ENCODE measurements at regions not wholly inside any gene's neighbourhood (a gene's known extent, or its start where the extent isn't known, plus 50 kb on each side); places are given as distances from the start of the nearest gene placed in this dataset.

- TF ChIP-seq CTCF (IDR thresholded peaks at IDR 0.05): no peak
- TF ChIP-seq TCF12 (IDR thresholded peaks at IDR 0.05): no peak
- no peak for TF ChIP-seq REST (IDR thresholded peaks at IDR 0.05; ENCODE audit: low read depth, low read length)
- no peak for TF ChIP-seq POLR2AphosphoS5 (IDR thresholded peaks at IDR 0.05; ENCODE audit: low read depth, low read length)
- TF ChIP-seq IRF3 (IDR thresholded peaks at IDR 0.05; ENCODE audit: low read depth, low read length): no peak
- no peak for TF ChIP-seq MXI1 (IDR thresholded peaks at IDR 0.05; ENCODE audit: low read depth, low read length)
- TF ChIP-seq GABPA (IDR thresholded peaks at IDR 0.05; ENCODE audit: low read depth): no peak
- no peak for TF ChIP-seq USF2 (IDR thresholded peaks at IDR 0.05; ENCODE audit: borderline replicate concordance, low read depth, low read length)
- no peak for TF ChIP-seq EZH2phosphoT487 (IDR thresholded peaks at IDR 0.05; ENCODE audit: borderline replicate concordance, low read depth)
Observed at GRCh38 chr5:106267256-106267655, 1403.5 kb downstream of the EFNA5 start.
